ENCODE measurements at regions not wholly inside any gene's neighbourhood (a gene's known extent, or its start where the extent isn't known, plus 50 kb on each side); places are given as distances from the start of the nearest gene placed in this dataset.
"Not testable (repeated sequence)": the region's sequence is repeated elsewhere in the genome, so short reads cannot be mapped to it uniquely, and the experiment has no call there.

GRCh38 chr21:17089091-17089491 is 423.8 kb upstream of the CXADR start:
- H3K27ac ChIP-seq (ENCODE audit: low read length) = no peak overlapping the region
- H3K9ac ChIP-seq (ENCODE audit: low read length) = no peak overlapping the region
- no peaks in the 10 kb centered on the region for H3K9me3 ChIP-seq (ENCODE audit: control insufficient read depth, low read depth, low read length)

GRCh38 chr21:17101696-17102095 is 411.1 kb upstream of the CXADR start:
- Histone ChIP-seq H3K36me3 (ENCODE audit: control insufficient read depth, low read depth, low read length) (no peaks in the 10 kb centered on the region), H3K9ac (ENCODE audit: low read length) (no peak overlapping the region), H3K27ac (ENCODE audit: low read length) (no peak overlapping the region), H3K9me3 (ENCODE audit: control insufficient read depth, low read depth, low read length) (no peaks in the 10 kb centered on the region), H3K4me1 (ENCODE audit: control insufficient read depth, low read depth, low read length) (no peaks in the 10 kb centered on the region), H3K4me3 (ENCODE audit: low read length) (no peak overlapping the region), H3K27me3 (ENCODE audit: control insufficient read depth, insufficient read depth, low read length) (no peaks in the 10 kb centered on the region)

More at GRCh38 chr21:17089091-17089491, 423.8 kb upstream of the CXADR start:
- no peaks in the 10 kb centered on the region for H3K27me3 ChIP-seq (ENCODE audit: control insufficient read depth, insufficient read depth, low read length)
- no peaks in the 10 kb centered on the region for H3K36me3 ChIP-seq (ENCODE audit: control insufficient read depth, low read depth, low read length)
- no peak overlapping the region for H3K4me3 ChIP-seq (ENCODE audit: low read length)
- H3K4me1 ChIP-seq (ENCODE audit: control insufficient read depth, low read depth, low read length) = no peaks in the 10 kb centered on the region

- Histone ChIP-seq H3K9ac (ENCODE audit: low read length) (no peak overlapping the region), H3K27ac (ENCODE audit: low read length) (no peak overlapping the region), H3K36me3 (ENCODE audit: control insufficient read depth, low read depth, low read length) (no peaks in the 10 kb centered on the region), H3K27me3 (ENCODE audit: control insufficient read depth, insufficient read depth, low read length) (no peaks in the 10 kb centered on the region), H3K9me3 (ENCODE audit: control insufficient read depth, low read depth, low read length) (no peaks in the 10 kb centered on the region), H3K4me1 (ENCODE audit: control insufficient read depth, low read depth, low read length) (no peaks in the 10 kb centered on the region), H3K4me3 (ENCODE audit: low read length) (no peak overlapping the region)
Measured at GRCh38 chr21:17105932-17106331, 406.9 kb upstream of the CXADR start.

GRCh38 chr21:17114045-17114444 is 398.8 kb upstream of the CXADR start:
- Histone ChIP-seq H3K27me3 (ENCODE audit: control insufficient read depth, insufficient read depth, low read length) (no peaks in the 10 kb centered on the region), H3K36me3 (ENCODE audit: control insufficient read depth, low read depth, low read length) (no peaks in the 10 kb centered on the region), H3K9ac (ENCODE audit: low read length) (no peak overlapping the region), H3K9me3 (ENCODE audit: control insufficient read depth, low read depth, low read length) (no peaks in the 10 kb centered on the region), H3K4me1 (ENCODE audit: control insufficient read depth, low read depth, low read length) (peaks cover 36% of the 10 kb centered on the region), H3K27ac (ENCODE audit: low read length) (no peak overlapping the region), H3K4me3 (ENCODE audit: low read length) (no peak overlapping the region)

GRCh38 chr21:17118638-17119384 is 394.0 kb upstream of the CXADR start:
- no peaks in the 10 kb centered on the region for H3K27me3 ChIP-seq (ENCODE audit: control insufficient read depth, insufficient read depth, low read length)
- H3K9ac ChIP-seq (ENCODE audit: low read length) = no peak overlapping the region
- no peak overlapping the region for H3K27ac ChIP-seq (ENCODE audit: low read length)
- no peaks in the 10 kb centered on the region for H3K9me3 ChIP-seq (ENCODE audit: control insufficient read depth, low read depth, low read length)
- peaks cover 46% of the 10 kb centered on the region for H3K4me1 ChIP-seq (ENCODE audit: control insufficient read depth, low read depth, low read length)
- H3K4me3 ChIP-seq (ENCODE audit: low read length) = no peak overlapping the region
- H3K36me3 ChIP-seq (ENCODE audit: control insufficient read depth, low read depth, low read length) = no peaks in the 10 kb centered on the region

- no peaks in the 10 kb centered on the region for H3K36me3 ChIP-seq (ENCODE audit: control insufficient read depth, low read depth, low read length)
- H3K9me3 ChIP-seq (ENCODE audit: control insufficient read depth, low read depth, low read length) = no peaks in the 10 kb centered on the region
- H3K4me3 ChIP-seq (ENCODE audit: low read length) = peak overlapping the region; percentile 15
- H3K9ac ChIP-seq (ENCODE audit: low read length) = no peak overlapping the region
- H3K27me3 ChIP-seq (ENCODE audit: control insufficient read depth, insufficient read depth, low read length) = no peaks in the 10 kb centered on the region
- H3K4me1 ChIP-seq (ENCODE audit: control insufficient read depth, low read depth, low read length) = peaks cover 37% of the 10 kb centered on the region
- H3K27ac ChIP-seq (ENCODE audit: low read length) = no peak overlapping the region
Measured at GRCh38 chr21:17119466-17120297, 393.2 kb upstream of the CXADR start.

- H3K36me3 ChIP-seq (ENCODE audit: control insufficient read depth, low read depth, low read length); H3K27me3 ChIP-seq (ENCODE audit: control insufficient read depth, insufficient read depth, low read length); H3K4me3 ChIP-seq (ENCODE audit: low read length); H3K27ac ChIP-seq (ENCODE audit: low read length); H3K9ac ChIP-seq (ENCODE audit: low read length); H3K9me3 ChIP-seq (ENCODE audit: control insufficient read depth, low read depth, low read length): not testable (repeated sequence)
- H3K4me1 ChIP-seq (ENCODE audit: control insufficient read depth, low read depth, low read length) = peaks cover 11% of the 10 kb centered on the region
Measured at GRCh38 chr21:17127395-17127794, 385.4 kb upstream of the CXADR start.

- no peak overlapping the region for H3K9ac ChIP-seq (ENCODE audit: low read length)
- H3K27me3 ChIP-seq (ENCODE audit: control insufficient read depth, insufficient read depth, low read length) = no peaks in the 10 kb centered on the region
- H3K4me3 ChIP-seq (ENCODE audit: low read length) = no peak overlapping the region
- H3K4me1 ChIP-seq (ENCODE audit: control insufficient read depth, low read depth, low read length) = peaks cover 11% of the 10 kb centered on the region
- H3K9me3 ChIP-seq (ENCODE audit: control insufficient read depth, low read depth, low read length) = no peaks in the 10 kb centered on the region
- H3K36me3 ChIP-seq (ENCODE audit: control insufficient read depth, low read depth, low read length) = no peaks in the 10 kb centered on the region
- no peak overlapping the region for H3K27ac ChIP-seq (ENCODE audit: low read length)
Measured at GRCh38 chr21:17128132-17128531, 384.7 kb upstream of the CXADR start.

GRCh38 chr21:17139159-17139558 is 373.7 kb upstream of the CXADR start:
- H3K9ac ChIP-seq (ENCODE audit: low read length); H3K27me3 ChIP-seq (ENCODE audit: control insufficient read depth, insufficient read depth, low read length); H3K36me3 ChIP-seq (ENCODE audit: control insufficient read depth, low read depth, low read length); H3K4me3 ChIP-seq (ENCODE audit: low read length); H3K9me3 ChIP-seq (ENCODE audit: control insufficient read depth, low read depth, low read length); H3K27ac ChIP-seq (ENCODE audit: low read length); H3K4me1 ChIP-seq (ENCODE audit: control insufficient read depth, low read depth, low read length): not testable (repeated sequence)

GRCh38 chr21:17139696-17140095 is 373.1 kb upstream of the CXADR start:
- no peak overlapping the region for H3K27ac ChIP-seq (ENCODE audit: low read length)

GRCh38 chr21:17146426-17146825 is 366.4 kb upstream of the CXADR start:
- Histone ChIP-seq H3K9me3 (ENCODE audit: control insufficient read depth, low read depth, low read length) (no peaks in the 10 kb centered on the region), H3K27me3 (ENCODE audit: control insufficient read depth, insufficient read depth, low read length) (no peaks in the 10 kb centered on the region), H3K27ac (ENCODE audit: low read length) (no peak overlapping the region), H3K4me3 (ENCODE audit: low read length) (no peak overlapping the region), H3K36me3 (ENCODE audit: control insufficient read depth, low read depth, low read length) (no peaks in the 10 kb centered on the region), H3K9ac (ENCODE audit: low read length) (no peak overlapping the region), H3K4me1 (ENCODE audit: control insufficient read depth, low read depth, low read length) (no peaks in the 10 kb centered on the region)

More at GRCh38 chr21:17139696-17140095, 373.1 kb upstream of the CXADR start:
- Histone ChIP-seq H3K4me1 (ENCODE audit: control insufficient read depth, low read depth, low read length) (no peaks in the 10 kb centered on the region), H3K36me3 (ENCODE audit: control insufficient read depth, low read depth, low read length) (no peaks in the 10 kb centered on the region), H3K27me3 (ENCODE audit: control insufficient read depth, insufficient read depth, low read length) (no peaks in the 10 kb centered on the region), H3K9me3 (ENCODE audit: control insufficient read depth, low read depth, low read length) (no peaks in the 10 kb centered on the region), H3K9ac (ENCODE audit: low read length) (no peak overlapping the region), H3K4me3 (ENCODE audit: low read length) (no peak overlapping the region)

All from iPS-18a (cell line).